HepG2 (cell line): ENCODE measurements at regions not wholly inside any gene's neighbourhood (a gene's known extent, or its start where the extent isn't known, plus 50 kb on each side); places are given as distances from the start of the nearest gene placed in this dataset.
"Not testable (repeated sequence)": the region's sequence is repeated elsewhere in the genome, so short reads cannot be mapped to it uniquely, and the experiment has no call there.

Experiments used
- ATAC-seq: fragments of 200-7000 bp; cut with Tn5 transposase; 3 replicates; pipeline ENCODE4 v1.9.1; 2020; ENCODE audit warnings: mild to moderate bottlenecking, moderate library complexity
- BruUV-seq: library from RNA; stranded (reverse); fragments of 400-500 nt; replicated peaks from 2 replicates; lab custom pipeline; 2021; lab: Mats Ljungman, UMichigan
- CTCF ChIA-PET: fragments of 300-600 bp; formaldehyde crosslinking; extraction: SDS; loops from one replicate; lab custom pipeline; 2021; ENCODE audit warnings: low total read pairs, inconsistent platforms, low intra/inter-chr PET ratio; lab: Yijun Ruan, JAX
- POLR2A ChIA-PET: fragments of 350-600 bp; sonication (Branson Sonifier 250); formaldehyde crosslinking; loops from one replicate; lab custom pipeline; 2020; ENCODE audit warnings: antibody characterized with exemption, inconsistent platforms; lab: Yijun Ruan, JAX
- DNase-seq: peaks from one replicate; pipeline ENCODE4 v3.0.0-alpha.2; 2015; ENCODE audit warnings: low spot score
- FAIRE-seq: peaks from 3 replicates; lab custom pipeline; 2011; peaks lifted over from hg19 to GRCh38; lab: Jason Lieb, UNC
- H2AFZ ChIP-seq: one replicate; pipeline ENCODE4 v1.6.1; 2011; ENCODE audit warnings: low read length, inconsistent platforms
- H3K27ac ChIP-seq: fragments of 300-600 bp; 3 replicates; pipeline ENCODE4 v1.8.0; 2011; ENCODE audit warnings: mixed run types, mild to moderate bottlenecking, mixed read lengths, low read length, inconsistent platforms; ENCODE audit not compliant: insufficient read depth; ENCODE audit errors: extremely low read length
- H3K27me3 ChIP-seq, 2 experiments: fragments of 200-600 bp in 1 of 2; 2 replicates in 1 of 2; 3 replicates in 1 of 2; pipeline versions ENCODE4 v1.6.0 to v1.8.0; 2011; ENCODE audit warnings: low read length in 2 of 2, mild to moderate bottlenecking in 2 of 2, moderate library complexity in 2 of 2, inconsistent platforms in 1 of 2; ENCODE audit not compliant: insufficient read depth in 2 of 2, control insufficient read depth in 1 of 2
- H3K36me3 ChIP-seq, 2 experiments: fragments of 200-600 bp in 1 of 2; replicated peaks in 1 of 2; 2 replicates in 1 of 2; 3 replicates in 1 of 2; pipeline versions ENCODE4 v1.5.1 to v1.8.0; 2011; ENCODE audit warnings: low read length in 2 of 2, inconsistent platforms in 1 of 2; ENCODE audit not compliant: insufficient read depth in 2 of 2, control insufficient read depth in 1 of 2
- H3K4me1 ChIP-seq: 2 replicates; pipeline ENCODE4 v1.5.1; 2012; ENCODE audit warnings: low read length, inconsistent platforms; ENCODE audit not compliant: insufficient read depth
- H3K4me2 ChIP-seq: 2 replicates; pipeline ENCODE4 v1.6.0; 2011; ENCODE audit warnings: low read depth, low read length, inconsistent platforms
- H3K4me3 ChIP-seq, 3 experiments: fragments of 200-600 bp in 1 of 3; sonication (generic), shearing (Covaris generic) in 1 of 3; replicated peaks in 1 of 3; 2 replicates each; pipeline ENCODE4 v1.5.1; 2011 to 2016; ENCODE audit warnings: low read length in 3 of 3, inconsistent platforms in 2 of 3, low read depth in 2 of 3, mild to moderate bottlenecking in 2 of 3, control low read depth in 1 of 3, mixed read lengths in 1 of 3; ENCODE audit not compliant: insufficient read depth in 1 of 3
- H3K79me2 ChIP-seq: one replicate; pipeline ENCODE4 v1.6.1; 2011; ENCODE audit warnings: low read length, inconsistent platforms; ENCODE audit not compliant: insufficient read depth
- H3K9ac ChIP-seq: 2 replicates; pipeline ENCODE4 v1.6.0; 2011; ENCODE audit warnings: mild to moderate bottlenecking, low read depth, low read length, inconsistent platforms; ENCODE audit not compliant: insufficient read depth
- H3K9me3 ChIP-seq: 2 replicates; pipeline ENCODE4 v1.5.1; 2012; ENCODE audit warnings: mild to moderate bottlenecking, low read length
- H4K20me1 ChIP-seq: 2 replicates; pipeline ENCODE4 v1.6.0; 2011; ENCODE audit warnings: inconsistent platforms, mild to moderate bottlenecking, low read length, moderate library complexity; ENCODE audit not compliant: insufficient read depth
- BCL6 ChIP-seq: IDR thresholded peaks from 2 replicates; pipeline ENCODE4 v1.6.1; 2016; ENCODE audit warnings: missing genetic modification reagents, missing compliant biosample characterization
- ELF3 ChIP-seq: IDR thresholded peaks from 2 replicates; pipeline ENCODE4 v1.6.1; 2016; ENCODE audit warnings: missing genetic modification reagents, missing compliant biosample characterization
- EP300 ChIP-seq, 3 experiments: sonication (generic) in 1 of 3; formaldehyde crosslinking in 1 of 3; IDR thresholded peaks; 2 replicates each; pipeline versions ENCODE4 v1.5.1 to v1.6.1; 2011 to 2020; ENCODE audit warnings: low read depth in 2 of 3, low read length in 2 of 3, borderline replicate concordance in 1 of 3, improper control_type of control experiment in 1 of 3, mild to moderate bottlenecking in 1 of 3, missing genetic modification reagents in 1 of 3, moderate library complexity in 1 of 3
- FOXA1 ChIP-seq, 2 experiments: fragments of 450-650 bp in 1 of 2; sonication (generic) in 1 of 2; formaldehyde crosslinking in 1 of 2; IDR thresholded peaks; 2 replicates each; pipeline versions ENCODE4 v1.4.0 to v1.6.1; 2016 to 2020; ENCODE audit warnings: missing genetic modification reagents in 1 of 2
- FOXA3 ChIP-seq: IDR thresholded peaks from 2 replicates; pipeline ENCODE4 v1.6.1; 2016; ENCODE audit warnings: missing genetic modification reagents, missing compliant biosample characterization
- FOXJ3 ChIP-seq: sonication (generic); formaldehyde crosslinking; IDR thresholded peaks from 2 replicates; pipeline ENCODE4 v1.4.0; 2020; ENCODE audit warnings: missing genetic modification reagents, mild to moderate bottlenecking, borderline replicate concordance
- GATA4 ChIP-seq: sonication (generic); IDR thresholded peaks from 2 replicates; pipeline ENCODE4 v1.6.1; 2016; ENCODE audit warnings: antibody characterized with exemption, low read depth, borderline replicate concordance
- HHEX ChIP-seq: IDR thresholded peaks from 2 replicates; pipeline ENCODE4 v1.6.1; 2016; ENCODE audit warnings: control low read depth
- HNF4A ChIP-seq: sonication (generic); formaldehyde crosslinking; IDR thresholded peaks from 2 replicates; pipeline ENCODE4 v1.4.0; 2020; ENCODE audit warnings: missing genetic modification reagents
- KAT2B ChIP-seq: fragments of 150-350 bp; IDR thresholded peaks from 2 replicates; pipeline ENCODE4 v1.6.1; 2014; ENCODE audit warnings: low read depth, low read length, borderline replicate concordance
- NFIC ChIP-seq: IDR thresholded peaks from 2 replicates; pipeline ENCODE4 v1.6.1; 2012; ENCODE audit warnings: mild to moderate bottlenecking, low read length, inconsistent platforms
- SAP130 ChIP-seq: IDR thresholded peaks from 2 replicates; pipeline ENCODE4 v1.6.1; 2016; ENCODE audit warnings: low read depth
- SOX13 ChIP-seq, 3 experiments: fragments of 450-650 bp in 1 of 3; sonication (generic) in 1 of 3; formaldehyde crosslinking in 1 of 3; IDR thresholded peaks in 2 of 3; conservative IDR thresholded peaks in 1 of 3; 2 replicates each; pipeline versions ENCODE4 v1.5.0 to v1.6.1; 2016 to 2020; ENCODE audit warnings: antibody characterized with exemption in 1 of 3, mild to moderate bottlenecking in 1 of 3, missing compliant biosample characterization in 1 of 3, missing genetic modification reagents in 1 of 3, moderate library complexity in 1 of 3
- SOX5 ChIP-seq: IDR thresholded peaks from 2 replicates; pipeline ENCODE4 v1.6.1; 2016; ENCODE audit warnings: borderline replicate concordance
- TCF7 ChIP-seq: sonication (generic); IDR thresholded peaks from 2 replicates; pipeline ENCODE4 v1.6.1; 2016; ENCODE audit warnings: antibody characterized with exemption, low read depth
- WGBS: methylation state at CpG from one replicate; pipeline ENCODE4 v1.1.6; 2017; ENCODE audit warnings: low lambda C conversion rate; 5-methylcytosine and 5-hydroxymethylcytosine counted together
- in situ Hi-C: cut with HindIII; loops from 2 replicates; pipeline ENCODE4 v1.10.0; 2017; ENCODE audit warnings: low pct_unique_long_range_greater_than_20kb; ENCODE audit not compliant: extremely low pct_ligation_motif_present
- intact Hi-C: fragments of 100-400 bp; cut with micrococcal nuclease; formaldehyde crosslinking; loops from one replicate; pipeline ENCODE4 v1.10.0; 2022; ENCODE audit not compliant: unreplicated experiment
- TF ChIP-seq, protein P1 (sequence below): sonication (generic); formaldehyde crosslinking; IDR thresholded peaks from 2 replicates; pipeline ENCODE4 v1.5.1; 2020; ENCODE audit warnings: mild to moderate bottlenecking, missing genetic modification reagents, borderline replicate concordance
- TF ChIP-seq, protein P2 (sequence below): sonication (generic); formaldehyde crosslinking; IDR thresholded peaks from 2 replicates; pipeline ENCODE4 v1.4.0; 2020; ENCODE audit warnings: missing genetic modification reagents

DNA sequence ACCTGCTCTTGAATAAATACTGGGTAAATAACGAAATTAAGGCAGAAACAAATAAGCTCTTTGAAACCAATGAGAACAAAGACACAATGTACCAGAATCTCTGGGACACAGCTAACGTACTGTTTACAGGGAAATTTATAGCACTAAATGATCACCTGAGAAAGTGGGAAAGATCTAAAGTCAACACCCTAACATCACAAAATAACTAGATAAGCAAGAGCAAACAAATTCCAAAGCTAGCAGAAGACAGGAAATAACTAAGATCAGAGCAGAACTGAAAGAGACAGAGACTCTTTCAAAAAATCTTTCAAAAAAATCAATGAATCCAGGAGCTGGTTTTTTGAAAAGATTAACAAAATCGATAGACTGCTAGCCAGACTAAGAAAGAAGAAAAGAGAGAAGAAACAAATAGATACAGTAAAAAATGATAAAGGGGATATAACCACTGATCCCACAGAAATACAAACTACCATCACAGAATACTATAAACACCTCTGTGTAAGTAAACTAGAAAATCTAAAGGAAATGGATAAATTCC is 487.5 kb downstream of the CHSY3 start:
- H3K36me3 ChIP-seq; H3K9ac ChIP-seq; H3K4me3 ChIP-seq; BruUV-seq; POLR2A ChIA-PET; H4K20me1 ChIP-seq; H3K4me1 ChIP-seq; in situ Hi-C loops; FAIRE-seq; H2AFZ ChIP-seq; CTCF ChIA-PET; H3K27me3 ChIP-seq; H3K4me2 ChIP-seq; H3K27ac ChIP-seq; H3K79me2 ChIP-seq; TF ChIP-seq SOX13 (IDR thresholded peaks at IDR 0.05); FOXA1 (IDR thresholded peaks at IDR 0.05); EP300 (CRISPR knock-in tag; IDR thresholded peaks at IDR 0.05; ENCODE audit: borderline replicate concordance): not testable (repeated sequence)
- 2% methylated on average over 3 of the region's 3 CpGs for WGBS
- H3K9me3 ChIP-seq = peaks cover 37% of the 10 kb centered on the region
- ATAC-seq = peak; percentile 66
- intact Hi-C loops = loop anchor here (10.0 kb wide), 1 partner anchor 97 kb away; no protein-coding TSS in a partner anchor
- peak; percentile 49 for DNase-seq
- TF ChIP-seq KAT2B (peak; percentile 77), SOX5 (CRISPR knock-in tag) (peak; percentile 38; the same call in 1 of the 2 replicates), SOX13 (CRISPR knock-in tag; conservative IDR thresholded peaks at IDR 0.05 in 1 of 2, IDR thresholded peaks at IDR 0.05 in 1 of 2) (peak in 1 of 2 experiments; percentile 43; a peak in 1 of 4 replicates), SAP130 (CRISPR knock-in tag) (peak; percentile 13; the same call in 1 of the 2 replicates), TCF7 (peak; percentile 76), FOXJ3 (CRISPR knock-in tag) (peak; percentile 45; the same call in 1 of the 2 replicates), FOXA1 (CRISPR knock-in tag; IDR thresholded peaks at IDR 0.05) (peak; percentile 49; the same call in 1 of the 2 replicates), HHEX (peak; percentile 31; the same call in 1 of the 2 replicates), BCL6 (CRISPR knock-in tag) (peak; percentile 20; the same call in 1 of the 2 replicates), FOXA3 (CRISPR knock-in tag) (peak; percentile 59), HNF4A (CRISPR knock-in tag) (peak; percentile 27; the same call in 1 of the 2 replicates), ELF3 (CRISPR knock-in tag) (0 out of 2 replicates have a peak, but pooled peaks have one; percentile 28), GATA4 (peak; percentile 61; the same call in 1 of the 2 replicates), NFIC (peak; percentile 64; the same call in 1 of the 2 replicates), EP300 (IDR thresholded peaks at IDR 0.05; ENCODE audit: low read depth in 2 of 2, low read length in 2 of 2) (peak in 1 of 2 experiments; percentile 49; a peak in 2 of 4 replicates)
- TF ChIP-seq, protein P1, sequence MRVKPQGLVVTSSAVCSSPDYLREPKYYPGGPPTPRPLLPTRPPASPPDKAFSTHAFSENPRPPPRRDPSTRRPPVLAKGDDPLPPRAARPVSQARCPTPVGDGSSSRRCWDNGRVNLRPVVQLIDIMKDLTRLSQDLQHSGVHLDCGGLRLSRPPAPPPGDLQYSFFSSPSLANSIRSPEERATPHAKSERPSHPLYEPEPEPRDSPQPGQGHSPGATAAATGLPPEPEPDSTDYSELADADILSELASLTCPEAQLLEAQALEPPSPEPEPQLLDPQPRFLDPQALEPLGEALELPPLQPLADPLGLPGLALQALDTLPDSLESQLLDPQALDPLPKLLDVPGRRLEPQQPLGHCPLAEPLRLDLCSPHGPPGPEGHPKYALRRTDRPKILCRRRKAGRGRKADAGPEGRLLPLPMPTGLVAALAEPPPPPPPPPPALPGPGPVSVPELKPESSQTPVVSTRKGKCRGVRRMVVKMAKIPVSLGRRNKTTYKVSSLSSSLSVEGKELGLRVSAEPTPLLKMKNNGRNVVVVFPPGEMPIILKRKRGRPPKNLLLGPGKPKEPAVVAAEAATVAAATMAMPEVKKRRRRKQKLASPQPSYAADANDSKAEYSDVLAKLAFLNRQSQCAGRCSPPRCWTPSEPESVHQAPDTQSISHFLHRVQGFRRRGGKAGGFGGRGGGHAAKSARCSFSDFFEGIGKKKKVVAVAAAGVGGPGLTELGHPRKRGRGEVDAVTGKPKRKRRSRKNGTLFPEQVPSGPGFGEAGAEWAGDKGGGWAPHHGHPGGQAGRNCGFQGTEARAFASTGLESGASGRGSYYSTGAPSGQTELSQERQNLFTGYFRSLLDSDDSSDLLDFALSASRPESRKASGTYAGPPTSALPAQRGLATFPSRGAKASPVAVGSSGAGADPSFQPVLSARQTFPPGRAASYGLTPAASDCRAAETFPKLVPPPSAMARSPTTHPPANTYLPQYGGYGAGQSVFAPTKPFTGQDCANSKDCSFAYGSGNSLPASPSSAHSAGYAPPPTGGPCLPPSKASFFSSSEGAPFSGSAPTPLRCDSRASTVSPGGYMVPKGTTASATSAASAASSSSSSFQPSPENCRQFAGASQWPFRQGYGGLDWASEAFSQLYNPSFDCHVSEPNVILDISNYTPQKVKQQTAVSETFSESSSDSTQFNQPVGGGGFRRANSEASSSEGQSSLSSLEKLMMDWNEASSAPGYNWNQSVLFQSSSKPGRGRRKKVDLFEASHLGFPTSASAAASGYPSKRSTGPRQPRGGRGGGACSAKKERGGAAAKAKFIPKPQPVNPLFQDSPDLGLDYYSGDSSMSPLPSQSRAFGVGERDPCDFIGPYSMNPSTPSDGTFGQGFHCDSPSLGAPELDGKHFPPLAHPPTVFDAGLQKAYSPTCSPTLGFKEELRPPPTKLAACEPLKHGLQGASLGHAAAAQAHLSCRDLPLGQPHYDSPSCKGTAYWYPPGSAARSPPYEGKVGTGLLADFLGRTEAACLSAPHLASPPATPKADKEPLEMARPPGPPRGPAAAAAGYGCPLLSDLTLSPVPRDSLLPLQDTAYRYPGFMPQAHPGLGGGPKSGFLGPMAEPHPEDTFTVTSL (CRISPR knock-in tag) = peak; percentile 81; the same call in 1 of the 2 replicates
- TF ChIP-seq, protein P2, sequence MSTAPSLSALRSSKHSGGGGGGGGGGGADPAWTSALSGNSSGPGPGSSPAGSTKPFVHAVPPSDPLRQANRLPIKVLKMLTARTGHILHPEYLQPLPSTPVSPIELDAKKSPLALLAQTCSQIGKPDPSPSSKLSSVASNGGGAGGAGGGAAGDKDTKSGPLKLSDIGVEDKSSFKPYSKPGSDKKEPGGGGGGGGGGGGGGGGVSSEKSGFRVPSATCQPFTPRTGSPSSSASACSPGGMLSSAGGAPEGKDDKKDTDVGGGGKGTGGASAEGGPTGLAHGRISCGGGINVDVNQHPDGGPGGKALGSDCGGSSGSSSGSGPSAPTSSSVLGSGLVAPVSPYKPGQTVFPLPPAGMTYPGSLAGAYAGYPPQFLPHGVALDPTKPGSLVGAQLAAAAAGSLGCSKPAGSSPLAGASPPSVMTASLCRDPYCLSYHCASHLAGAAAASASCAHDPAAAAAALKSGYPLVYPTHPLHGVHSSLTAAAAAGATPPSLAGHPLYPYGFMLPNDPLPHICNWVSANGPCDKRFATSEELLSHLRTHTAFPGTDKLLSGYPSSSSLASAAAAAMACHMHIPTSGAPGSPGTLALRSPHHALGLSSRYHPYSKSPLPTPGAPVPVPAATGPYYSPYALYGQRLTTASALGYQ = 0 out of 2 replicates have a peak, but pooled peaks have one; percentile 37
